Keratinocyte (primary cell): ENCODE measurements at regions not wholly inside any gene's neighbourhood (a gene's known extent, or its start where the extent isn't known, plus 50 kb on each side); places are given as distances from the start of the nearest gene placed in this dataset.

ENCODE experiments used
- DNase-seq: peaks from one replicate; pipeline ENCODE4 v3.0.0-alpha.2; 2011; ENCODE audit warnings: low read depth, missing footprints, low spot score
- FAIRE-seq: peaks from 2 replicates; lab custom pipeline; 2011; peaks lifted over from hg19 to GRCh38; lab: Jason Lieb, UNC
- H2AFZ ChIP-seq: 2 replicates; pipeline ENCODE4 v1.6.0; 2012; ENCODE audit warnings: low read length, control low read depth, inconsistent platforms; ENCODE audit not compliant: control insufficient read depth
- H3K27ac ChIP-seq: 2 replicates; pipeline ENCODE4 v1.5.1; 2011; ENCODE audit warnings: low read length; ENCODE audit not compliant: control insufficient read depth, insufficient read depth
- H3K27me3 ChIP-seq: 3 replicates; pipeline ENCODE4 v1.6.0; 2011; ENCODE audit warnings: low read length; ENCODE audit not compliant: control insufficient read depth, insufficient read depth; ENCODE audit errors: extremely low read depth
- H3K36me3 ChIP-seq, 2 experiments: 2 replicates in 1 of 2; 3 replicates in 1 of 2; pipeline ENCODE4 v1.5.1; 2011; ENCODE audit warnings: low read length in 2 of 2, mild to moderate bottlenecking in 1 of 2; ENCODE audit not compliant: control insufficient read depth in 2 of 2, insufficient read depth in 2 of 2; ENCODE audit errors: extremely low read depth in 1 of 2
- H3K4me1 ChIP-seq: 3 replicates; pipeline ENCODE4 v1.5.1; 2011; ENCODE audit warnings: low read length; ENCODE audit not compliant: control insufficient read depth, insufficient read depth; ENCODE audit errors: extremely low read depth
- H3K4me2 ChIP-seq: 3 replicates; pipeline ENCODE4 v1.6.0; 2011; ENCODE audit warnings: low read depth, low read length; ENCODE audit not compliant: control insufficient read depth, insufficient read depth; ENCODE audit errors: extremely low read depth
- H3K4me3 ChIP-seq, 3 experiments: fragments of 200-600 bp in 1 of 3; sonication (generic) in 1 of 3; 2 replicates in 2 of 3; 3 replicates in 1 of 3; pipeline ENCODE4 v1.5.1; 2011 to 2016; ENCODE audit warnings: low read length in 3 of 3, mild to moderate bottlenecking in 3 of 3, control low read depth in 2 of 3, inconsistent platforms in 1 of 3, low read depth in 1 of 3, mixed read lengths in 1 of 3, mixed run types in 1 of 3, moderate library complexity in 1 of 3; ENCODE audit not compliant: control insufficient read depth in 2 of 3, insufficient read depth in 2 of 3; ENCODE audit errors: extremely low read depth in 1 of 3
- H3K79me2 ChIP-seq: 2 replicates; pipeline ENCODE4 v1.6.0; 2012; ENCODE audit warnings: low read length; ENCODE audit not compliant: control insufficient read depth, insufficient read depth
- H3K9ac ChIP-seq: 3 replicates; pipeline ENCODE4 v1.6.0; 2011; ENCODE audit warnings: low read length; ENCODE audit not compliant: control insufficient read depth, insufficient read depth; ENCODE audit errors: extremely low read depth
- H3K9me1 ChIP-seq: 3 replicates; pipeline ENCODE4 v1.6.0; 2011; ENCODE audit warnings: low read length; ENCODE audit not compliant: control insufficient read depth, insufficient read depth; ENCODE audit errors: extremely low read depth
- H3K9me3 ChIP-seq: 2 replicates; pipeline ENCODE4 v1.5.1; 2012; ENCODE audit warnings: low read depth, low read length; ENCODE audit not compliant: control insufficient read depth
- H4K20me1 ChIP-seq: 3 replicates; pipeline ENCODE4 v1.6.0; 2011; ENCODE audit warnings: low read length; ENCODE audit not compliant: control insufficient read depth, insufficient read depth; ENCODE audit errors: extremely low read depth
- EZH2 ChIP-seq: IDR thresholded peaks from one replicate; pipeline ENCODE4 v1.6.1; 2012; ENCODE audit warnings: inconsistent platforms, mild to moderate bottlenecking, low read length, moderate library complexity
- dilution Hi-C: fragments of 300-500 bp; cut with MboI; formaldehyde crosslinking; loops from one replicate; pipeline ENCODE4 v1.7.0; 2020; ENCODE audit warnings: low sequenced_read_pairs; ENCODE audit not compliant: extremely low pct_ligation_motif_present
- TF ChIP-seq, protein P1 (sequence below), 3 experiments: IDR thresholded peaks in 1 of 3; conservative IDR thresholded peaks in 1 of 3; optimal IDR thresholded peaks in 1 of 3; 2 replicates in 2 of 3; 3 replicates in 1 of 3; pipeline versions ENCODE3 to v1.5.1; 2011; ENCODE audit warnings: low read length in 3 of 3, mild to moderate bottlenecking in 3 of 3, moderate library complexity in 2 of 3, control low read depth in 1 of 3, inconsistent platforms in 1 of 3; ENCODE audit not compliant: insufficient read depth in 2 of 3; ENCODE audit errors: extremely low read depth in 1 of 3

DNA sequence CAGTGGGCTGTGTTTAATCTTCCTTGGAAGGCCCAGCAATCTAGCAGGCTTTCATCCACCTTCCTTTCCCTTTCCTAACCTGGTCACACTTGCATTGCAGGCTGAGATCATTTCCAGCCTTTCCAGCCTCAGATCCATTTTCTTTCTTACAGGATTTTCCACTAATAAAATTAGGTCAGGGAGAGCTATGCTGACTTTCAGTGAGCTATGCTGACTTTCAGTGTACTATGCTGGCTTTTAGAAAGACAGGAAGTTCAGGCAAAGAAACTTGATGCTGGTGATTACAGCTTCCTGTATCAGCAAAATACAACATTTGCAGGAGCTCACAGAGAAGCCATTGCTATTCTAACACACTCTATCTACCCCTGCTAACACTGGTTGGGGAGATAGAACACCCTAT lies 735.0 kb downstream of the CCDC85A start:
- dilution Hi-C loops = no loop called here
- Histone ChIP-seq H3K36me3 (no peaks in the 10 kb centered on the region), H3K9me3 (no peaks in the 10 kb centered on the region), H3K27me3 (no peaks in the 10 kb centered on the region), H3K4me1 (no peaks in the 10 kb centered on the region), H3K9me1 (no peaks in the 10 kb centered on the region), H3K4me2 (no peak overlapping the region), H3K79me2 (no peaks in the 10 kb centered on the region), H3K27ac (no peak overlapping the region), H4K20me1 (no peaks in the 10 kb centered on the region), H3K9ac (no peak overlapping the region), H3K4me3 (no peak overlapping the region), H2AFZ (no peak overlapping the region)
- no peak for DNase-seq
- TF ChIP-seq, protein P1, sequence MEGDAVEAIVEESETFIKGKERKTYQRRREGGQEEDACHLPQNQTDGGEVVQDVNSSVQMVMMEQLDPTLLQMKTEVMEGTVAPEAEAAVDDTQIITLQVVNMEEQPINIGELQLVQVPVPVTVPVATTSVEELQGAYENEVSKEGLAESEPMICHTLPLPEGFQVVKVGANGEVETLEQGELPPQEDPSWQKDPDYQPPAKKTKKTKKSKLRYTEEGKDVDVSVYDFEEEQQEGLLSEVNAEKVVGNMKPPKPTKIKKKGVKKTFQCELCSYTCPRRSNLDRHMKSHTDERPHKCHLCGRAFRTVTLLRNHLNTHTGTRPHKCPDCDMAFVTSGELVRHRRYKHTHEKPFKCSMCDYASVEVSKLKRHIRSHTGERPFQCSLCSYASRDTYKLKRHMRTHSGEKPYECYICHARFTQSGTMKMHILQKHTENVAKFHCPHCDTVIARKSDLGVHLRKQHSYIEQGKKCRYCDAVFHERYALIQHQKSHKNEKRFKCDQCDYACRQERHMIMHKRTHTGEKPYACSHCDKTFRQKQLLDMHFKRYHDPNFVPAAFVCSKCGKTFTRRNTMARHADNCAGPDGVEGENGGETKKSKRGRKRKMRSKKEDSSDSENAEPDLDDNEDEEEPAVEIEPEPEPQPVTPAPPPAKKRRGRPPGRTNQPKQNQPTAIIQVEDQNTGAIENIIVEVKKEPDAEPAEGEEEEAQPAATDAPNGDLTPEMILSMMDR (optimal IDR thresholded peaks at IDR 0.05 in 1 of 3, IDR thresholded peaks at IDR 0.05 in 1 of 3, conservative IDR thresholded peaks at IDR 0.05 in 1 of 3; ENCODE audit: extremely low read depth in 1 of 3, insufficient read depth in 2 of 3, low read length in 3 of 3) = no peak
- TF ChIP-seq EZH2 = no peak
- FAIRE-seq = no peak

DNA sequence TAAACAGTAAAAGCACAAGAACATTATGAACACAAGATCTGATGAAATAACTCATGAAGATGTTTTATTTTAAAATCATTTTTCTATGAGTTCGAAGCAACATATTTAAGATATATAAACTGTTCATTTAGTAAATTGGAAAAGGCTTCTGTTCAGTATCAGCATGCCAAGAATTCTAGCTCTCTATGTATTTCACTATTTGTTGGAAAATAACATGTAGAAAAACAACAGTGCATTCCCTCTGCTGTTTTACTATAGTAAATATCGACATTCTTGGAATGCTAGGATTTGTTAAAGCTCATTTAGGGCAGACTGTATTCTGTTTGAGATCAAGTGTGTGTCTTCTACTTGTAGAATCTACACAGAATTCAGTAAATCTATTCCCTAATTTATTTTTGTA lies 750.2 kb downstream of the CCDC85A start:
- FAIRE-seq = no peak

More for the DNA sequence above, 750.2 kb downstream of the CCDC85A start:
- no peak overlapping the region for H3K9ac ChIP-seq
- no peak overlapping the region for H3K27ac ChIP-seq
- no peaks in the 10 kb centered on the region for H3K4me1 ChIP-seq
- no peaks in the 10 kb centered on the region for H3K79me2 ChIP-seq
- TF ChIP-seq EZH2 = no peak
- TF ChIP-seq, protein P1 (optimal IDR thresholded peaks at IDR 0.05 in 1 of 3, IDR thresholded peaks at IDR 0.05 in 1 of 3, conservative IDR thresholded peaks at IDR 0.05 in 1 of 3; ENCODE audit: extremely low read depth in 1 of 3, insufficient read depth in 2 of 3, low read length in 3 of 3) = no peak
- no peaks in the 10 kb centered on the region for H3K9me3 ChIP-seq
- no peak overlapping the region for H2AFZ ChIP-seq
- H4K20me1 ChIP-seq = no peaks in the 10 kb centered on the region
- no peak for DNase-seq
- H3K4me2 ChIP-seq = no peak overlapping the region
- no peaks in the 10 kb centered on the region for H3K27me3 ChIP-seq
- dilution Hi-C loops = no loop called here
- no peaks in the 10 kb centered on the region for H3K36me3 ChIP-seq
- H3K4me3 ChIP-seq = no peak overlapping the region
- no peaks in the 10 kb centered on the region for H3K9me1 ChIP-seq
